HG03108 (cell line): ENCODE measurements at regions not wholly inside any gene's neighbourhood (a gene's known extent, or its start where the extent isn't known, plus 50 kb on each side); places are given as distances from the start of the nearest gene placed in this dataset.

ENCODE experiments used
- ATAC-seq: cut with Tn5 transposase; IDR thresholded peaks from one replicate; pipeline ENCODE4 v1.9.1; 2021; ENCODE audit warnings: moderate library complexity; ENCODE audit not compliant: unreplicated experiment

DNA sequence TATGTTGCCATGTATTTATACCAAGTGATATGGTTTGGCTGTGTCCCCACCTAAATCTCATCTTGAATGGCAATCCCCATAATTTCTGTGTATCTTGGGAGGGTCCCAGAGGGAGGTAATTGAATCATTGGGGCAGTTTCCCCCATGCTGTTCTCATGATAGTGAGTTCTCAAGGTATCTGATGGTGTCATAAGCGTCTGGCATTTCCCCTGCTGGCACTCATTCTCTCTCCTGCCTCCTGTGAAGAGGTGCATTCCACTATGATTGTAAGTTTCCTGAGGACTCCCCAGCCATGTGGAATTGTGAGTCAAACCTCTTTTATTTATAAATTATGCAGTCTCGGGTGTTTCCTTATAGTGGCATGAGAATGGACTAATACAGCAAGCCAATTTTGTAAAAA, 140.8 kb upstream of the ADAMTSL1 start:
- no peak for ATAC-seq

GRCh38 chr9:18335825-18336224, 138.1 kb upstream of the ADAMTSL1 start:
- no peak for ATAC-seq

- ATAC-seq = no peak
Measured at GRCh38 chr9:18338042-18338441, 135.9 kb upstream of the ADAMTSL1 start.

- ATAC-seq = no peak
Measured at GRCh38 chr9:18343784-18344183, 130.2 kb upstream of the ADAMTSL1 start.

- ATAC-seq = no peak
Measured at GRCh38 chr9:18346745-18347144, 127.2 kb upstream of the ADAMTSL1 start.

DNA sequence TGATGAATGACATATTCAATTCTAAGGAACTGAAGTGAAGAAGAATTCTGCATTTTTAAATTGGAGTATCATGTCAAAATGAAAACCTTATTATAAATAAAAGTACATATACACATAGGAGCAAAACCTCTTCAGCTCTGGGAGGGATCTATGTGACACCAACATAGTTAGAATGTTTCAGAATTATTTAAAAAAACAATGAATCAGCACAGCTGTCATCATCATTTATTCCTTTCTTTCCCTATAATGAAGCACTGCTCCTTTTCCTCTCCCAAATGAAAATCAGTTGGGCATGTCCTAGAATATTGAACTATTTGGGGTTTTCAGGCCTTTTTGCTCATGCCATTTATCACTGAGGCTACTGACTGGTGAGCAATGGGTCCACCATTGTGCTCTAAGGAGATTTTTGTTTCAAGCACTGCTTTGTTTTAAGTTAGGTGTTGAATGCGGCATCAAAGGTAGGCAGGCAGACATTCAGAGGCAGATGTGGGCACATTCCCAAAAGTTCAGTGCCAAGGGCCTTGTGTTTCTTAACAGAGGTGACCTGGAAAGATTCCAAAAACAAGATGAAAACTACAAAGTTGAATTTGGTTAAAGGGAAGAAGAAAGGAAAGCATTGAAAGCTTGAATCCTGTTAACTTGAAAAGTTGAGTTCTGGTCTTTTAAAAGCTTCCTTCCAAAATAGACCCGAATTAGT, 126.4 kb upstream of the ADAMTSL1 start:
- ATAC-seq = no peak

- no peak for ATAC-seq
Measured at GRCh38 chr9:18348083-18348475, 125.9 kb upstream of the ADAMTSL1 start.

DNA sequence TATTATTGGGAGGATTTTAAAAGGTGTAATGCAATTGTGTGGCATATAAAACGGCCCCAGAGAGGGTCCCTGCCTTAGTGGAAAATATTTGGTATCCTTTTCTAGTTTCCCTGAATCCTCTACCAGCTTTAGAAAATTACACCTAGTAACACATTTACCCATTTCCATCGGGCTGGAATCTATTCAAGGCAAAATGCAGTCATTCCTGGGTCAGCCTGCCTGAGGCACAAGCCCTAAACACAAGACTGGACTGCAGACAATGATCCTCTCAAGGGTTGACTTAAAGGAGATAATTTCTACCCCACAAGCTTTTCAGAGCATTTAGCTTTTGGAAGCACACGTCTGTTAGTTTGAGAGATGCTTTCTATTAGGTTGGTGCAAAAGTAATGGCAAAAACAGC, 124.4 kb upstream of the ADAMTSL1 start:
- no peak for ATAC-seq

GRCh38 chr9:18350036-18350435, 123.9 kb upstream of the ADAMTSL1 start:
- ATAC-seq = no peak

- no peak for ATAC-seq
Measured at GRCh38 chr9:18350995-18351595, 122.9 kb upstream of the ADAMTSL1 start.

- no peak for ATAC-seq
Measured at GRCh38 chr9:18352711-18353110, 121.2 kb upstream of the ADAMTSL1 start.

DNA sequence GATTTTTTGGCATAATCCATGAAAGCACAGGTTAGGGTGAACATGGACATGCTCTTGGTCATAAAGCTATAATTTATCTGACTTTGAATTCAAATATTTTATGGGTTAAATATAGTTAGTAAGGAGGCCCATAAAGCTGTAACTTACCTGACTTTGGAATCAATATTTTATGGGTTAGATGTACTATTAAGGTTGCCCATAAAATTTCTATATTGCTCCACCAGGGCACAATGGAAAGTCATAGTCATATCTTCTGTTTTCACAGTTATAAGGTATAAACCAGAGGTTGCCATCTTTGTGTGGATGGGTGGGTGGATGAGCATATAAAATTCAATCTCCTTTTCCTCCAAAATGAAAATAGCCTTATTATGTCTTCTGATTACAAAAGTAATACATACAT, 120.5 kb upstream of the ADAMTSL1 start:
- no peak for ATAC-seq

DNA sequence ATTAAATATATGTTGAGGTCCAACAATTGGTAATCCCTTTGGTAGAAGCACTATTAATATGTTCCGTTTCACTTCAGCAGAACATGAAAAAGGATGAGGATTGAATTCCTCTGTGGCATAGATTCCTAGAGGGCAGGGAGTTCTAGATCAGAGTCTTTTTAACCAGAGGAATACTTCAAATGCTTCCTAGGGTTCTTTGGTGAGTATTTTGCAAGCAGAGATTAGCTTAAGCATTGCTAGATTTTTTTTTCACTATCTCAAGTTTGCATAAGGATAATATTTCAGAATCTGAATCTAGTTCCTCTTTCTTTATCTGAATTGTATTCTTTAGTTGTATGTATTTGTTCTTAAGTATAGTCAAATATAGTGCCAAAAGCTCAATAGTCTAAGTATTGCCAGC, 116.6 kb upstream of the ADAMTSL1 start:
- no peak for ATAC-seq

- no peak for ATAC-seq
Measured at GRCh38 chr9:18358325-18358724, 115.6 kb upstream of the ADAMTSL1 start.

DNA sequence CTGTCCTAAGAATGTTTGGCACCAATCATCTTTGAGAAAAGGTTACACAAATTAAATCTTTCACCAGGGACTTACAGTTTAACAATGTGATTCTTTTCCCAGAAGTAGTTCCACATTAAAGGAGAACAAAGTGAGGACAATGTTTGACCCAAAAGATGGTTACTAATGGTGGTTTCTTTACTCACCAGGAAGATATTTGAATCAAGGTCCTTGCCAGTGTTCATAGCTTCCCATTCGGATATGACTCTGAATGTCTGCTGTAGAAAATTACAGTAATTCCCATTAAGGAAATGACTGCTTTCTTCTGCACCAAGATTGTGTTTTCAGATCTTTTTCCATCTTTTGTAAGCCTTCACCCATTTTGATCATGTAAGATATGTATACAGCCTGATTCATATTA, 114.6 kb upstream of the ADAMTSL1 start:
- ATAC-seq = no peak

GRCh38 chr9:18360005-18360404, 113.9 kb upstream of the ADAMTSL1 start:
- ATAC-seq = no peak

DNA sequence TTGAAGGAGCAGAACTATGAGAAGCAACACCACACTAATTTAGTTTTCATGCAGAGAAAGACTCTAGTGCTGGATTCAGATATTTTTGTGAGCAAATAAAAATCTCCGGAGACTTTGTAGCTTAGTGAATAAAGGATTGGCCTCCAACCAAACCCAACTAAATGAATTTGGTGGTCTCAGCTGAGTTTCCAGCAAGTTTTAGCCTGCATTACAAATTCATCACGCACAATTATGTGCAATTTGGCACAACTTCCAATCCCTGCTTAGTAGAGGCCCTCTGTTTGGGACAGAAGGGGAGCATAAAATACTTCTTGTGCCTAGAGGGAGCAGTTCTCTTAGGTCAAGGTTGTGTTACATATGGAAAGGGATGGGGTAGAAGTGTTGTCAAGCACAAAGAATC, 112.3 kb upstream of the ADAMTSL1 start:
- ATAC-seq = no peak

DNA sequence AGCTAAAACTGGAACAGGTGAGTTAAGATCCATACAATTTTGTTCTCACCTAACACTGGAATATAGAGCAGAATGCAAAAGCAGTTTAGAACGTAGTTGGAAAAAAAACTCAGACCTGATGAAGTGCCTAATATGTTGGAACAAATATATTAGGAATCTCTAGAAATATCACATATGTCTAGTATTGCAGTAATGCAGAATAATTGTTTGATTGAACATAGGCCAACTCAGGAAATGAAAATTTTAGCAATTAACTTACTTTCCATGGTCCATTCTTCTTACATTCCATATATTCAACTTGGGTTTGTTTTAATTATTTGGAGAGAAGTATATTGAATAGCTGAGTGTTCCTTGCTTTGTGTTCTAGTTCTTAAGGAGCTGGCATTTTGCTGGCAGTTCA, 111.8 kb upstream of the ADAMTSL1 start:
- no peak for ATAC-seq

- no peak for ATAC-seq
Measured at GRCh38 chr9:18362901-18363685, 110.9 kb upstream of the ADAMTSL1 start.

GRCh38 chr9:18365651-18366050, 108.3 kb upstream of the ADAMTSL1 start:
- ATAC-seq = no peak

GRCh38 chr9:18366184-18366583, 107.8 kb upstream of the ADAMTSL1 start:
- ATAC-seq = no peak

GRCh38 chr9:18368206-18368605, 105.7 kb upstream of the ADAMTSL1 start:
- ATAC-seq = no peak
